ENCODE measurements at regions not wholly inside any gene's neighbourhood (a gene's known extent, or its start where the extent isn't known, plus 50 kb on each side); places are given as distances from the start of the nearest gene placed in this dataset.

- no peak for TF ChIP-seq CTCF (IDR thresholded peaks at IDR 0.05; ENCODE audit: low read depth, low read length)
- DNase-seq (ENCODE audit: extremely low read depth, low read depth), result no peak
These were observed 344.1 kb downstream of the PLK2 start for GRCh38 chr5:58115811-58116210.

GRCh38 chr5:58114324-58114723, 345.6 kb downstream of the PLK2 start:
- TF ChIP-seq CTCF (IDR thresholded peaks at IDR 0.05; ENCODE audit: low read depth, low read length), result no peak
- no peak for DNase-seq (ENCODE audit: extremely low read depth, low read depth)

GRCh38 chr5:58113172-58113571, 346.7 kb downstream of the PLK2 start:
- no peak for DNase-seq (ENCODE audit: extremely low read depth, low read depth)
- TF ChIP-seq CTCF (IDR thresholded peaks at IDR 0.05; ENCODE audit: low read depth, low read length), result no peak

GRCh38 chr5:58108511-58108910, 351.4 kb downstream of the PLK2 start:
- no peak for TF ChIP-seq CTCF (IDR thresholded peaks at IDR 0.05; ENCODE audit: low read depth, low read length)

GRCh38 chr5:58107704-58108103, 352.2 kb downstream of the PLK2 start:
- DNase-seq (ENCODE audit: extremely low read depth, low read depth), result no peak
- TF ChIP-seq CTCF (IDR thresholded peaks at IDR 0.05; ENCODE audit: low read depth, low read length), result no peak

More at GRCh38 chr5:58108511-58108910, 351.4 kb downstream of the PLK2 start:
- no peak for DNase-seq (ENCODE audit: extremely low read depth, low read depth)

GRCh38 chr5:58106754-58107410, 353.0 kb downstream of the PLK2 start:
- no peak for TF ChIP-seq CTCF (IDR thresholded peaks at IDR 0.05; ENCODE audit: low read depth, low read length)
- DNase-seq (ENCODE audit: extremely low read depth, low read depth), result no peak

GRCh38 chr5:58105836-58106235, 354.1 kb downstream of the PLK2 start:
- TF ChIP-seq CTCF (IDR thresholded peaks at IDR 0.05; ENCODE audit: low read depth, low read length), result no peak
- DNase-seq (ENCODE audit: extremely low read depth, low read depth), result no peak

All from AG09319 (cell line).